ENCODE measurements at regions not wholly inside any gene's neighbourhood (a gene's known extent, or its start where the extent isn't known, plus 50 kb on each side); places are given as distances from the start of the nearest gene placed in this dataset.

DNA sequence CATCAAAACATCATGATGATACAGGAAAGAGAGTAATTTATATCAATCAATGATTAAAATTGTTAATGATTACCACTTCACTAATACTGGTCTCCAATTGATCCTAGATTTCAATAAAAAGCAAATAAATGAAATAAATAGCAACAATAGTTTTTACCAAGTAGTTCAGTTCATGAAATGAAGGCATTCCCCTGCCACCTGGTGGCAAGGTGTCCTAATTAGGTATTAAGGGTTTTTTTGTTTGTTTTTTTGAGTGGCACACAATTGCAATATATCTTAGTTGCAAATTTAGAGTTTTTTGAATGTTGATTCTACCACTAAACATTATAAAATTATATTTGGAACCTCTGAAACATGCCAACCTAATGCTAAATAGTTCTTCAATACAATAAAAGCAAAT lies 157.4 kb upstream of the PDE5A start:
- DNase-seq (no peak), ATAC-seq (ENCODE audit: low read depth) (no peak)
- no peak overlapping the region for H3K4me3 Mint-ChIP-seq
- peaks cover 2% of the 10 kb centered on the region for H3K27me3 Mint-ChIP-seq
- no peak overlapping the region for H3K27ac Mint-ChIP-seq
- no peaks in the 10 kb centered on the region for H3K36me3 Mint-ChIP-seq
- POLR2A ChIA-PET, result no interaction called here
- no peaks in the 10 kb centered on the region for H3K9me3 Mint-ChIP-seq
- no peaks in the 10 kb centered on the region for H3K4me1 Mint-ChIP-seq

GRCh38 chr4:119783189-119783983 lies 154.8 kb upstream of the PDE5A start:
- no peaks in the 10 kb centered on the region for H3K27me3 Mint-ChIP-seq
- no peaks in the 10 kb centered on the region for H3K9me3 Mint-ChIP-seq
- H3K36me3 Mint-ChIP-seq, result no peaks in the 10 kb centered on the region
- POLR2A ChIA-PET, result no interaction called here
- H3K4me3 Mint-ChIP-seq, result no peak overlapping the region
- no peak for DNase-seq
- no peak overlapping the region for H3K27ac Mint-ChIP-seq
- H3K4me1 Mint-ChIP-seq, result no peaks in the 10 kb centered on the region
- ATAC-seq (ENCODE audit: low read depth), result no peak

DNA sequence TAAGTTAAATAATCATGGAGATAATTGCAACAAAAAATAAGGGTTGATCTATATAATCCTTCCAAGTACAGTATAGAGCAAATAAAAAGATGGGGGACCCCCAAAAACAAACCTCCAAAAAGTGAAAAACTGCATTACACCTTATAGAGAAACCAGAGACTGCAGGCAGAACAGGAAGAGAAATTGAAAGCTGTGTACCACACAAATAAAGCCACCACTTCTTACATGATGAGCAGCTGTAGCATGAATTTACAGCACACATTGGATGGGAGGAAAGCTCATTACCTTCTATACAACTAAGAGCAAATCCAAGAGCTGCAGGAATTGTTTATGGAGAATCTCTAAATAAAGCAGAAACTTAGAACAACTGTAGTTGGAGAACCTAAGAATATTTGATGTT lies 152.4 kb upstream of the PDE5A start:
- Mint-ChIP-seq H3K9me3 (no peaks in the 10 kb centered on the region), H3K36me3 (no peaks in the 10 kb centered on the region), H3K4me1 (no peaks in the 10 kb centered on the region), H3K27me3 (no peaks in the 10 kb centered on the region), H3K4me3 (no peak overlapping the region), H3K27ac (no peak overlapping the region)
- POLR2A ChIA-PET, result no interaction called here
- DNase-seq (no peak), ATAC-seq (ENCODE audit: low read depth) (no peak)

- DNase-seq (no peak), ATAC-seq (ENCODE audit: low read depth) (no peak)
- Mint-ChIP-seq H3K27ac (no peak overlapping the region), H3K27me3 (no peaks in the 10 kb centered on the region), H3K9me3 (no peaks in the 10 kb centered on the region), H3K4me3 (no peak overlapping the region), H3K36me3 (no peaks in the 10 kb centered on the region), H3K4me1 (no peaks in the 10 kb centered on the region)
- POLR2A ChIA-PET, result no interaction called here
Measured at GRCh38 chr4:119774840-119775239, 146.2 kb upstream of the PDE5A start.

GRCh38 chr4:119765951-119766350 lies 137.3 kb upstream of the PDE5A start:
- DNase-seq, result no peak
- Mint-ChIP-seq H3K4me1 (no peaks in the 10 kb centered on the region), H3K36me3 (no peaks in the 10 kb centered on the region), H3K9me3 (no peaks in the 10 kb centered on the region), H3K27ac (no peak overlapping the region), H3K27me3 (no peaks in the 10 kb centered on the region), H3K4me3 (no peak overlapping the region)
- POLR2A ChIA-PET, result no interaction called here
- ATAC-seq (ENCODE audit: low read depth), result no peak

GRCh38 chr4:119765469-119765868 lies 136.9 kb upstream of the PDE5A start:
- Mint-ChIP-seq H3K9me3 (no peaks in the 10 kb centered on the region), H3K27ac (no peak overlapping the region), H3K27me3 (no peaks in the 10 kb centered on the region), H3K4me3 (no peak overlapping the region), H3K36me3 (no peaks in the 10 kb centered on the region), H3K4me1 (no peaks in the 10 kb centered on the region)
- DNase-seq (no peak), ATAC-seq (ENCODE audit: low read depth) (no peak)
- POLR2A ChIA-PET, result no interaction called here

DNA sequence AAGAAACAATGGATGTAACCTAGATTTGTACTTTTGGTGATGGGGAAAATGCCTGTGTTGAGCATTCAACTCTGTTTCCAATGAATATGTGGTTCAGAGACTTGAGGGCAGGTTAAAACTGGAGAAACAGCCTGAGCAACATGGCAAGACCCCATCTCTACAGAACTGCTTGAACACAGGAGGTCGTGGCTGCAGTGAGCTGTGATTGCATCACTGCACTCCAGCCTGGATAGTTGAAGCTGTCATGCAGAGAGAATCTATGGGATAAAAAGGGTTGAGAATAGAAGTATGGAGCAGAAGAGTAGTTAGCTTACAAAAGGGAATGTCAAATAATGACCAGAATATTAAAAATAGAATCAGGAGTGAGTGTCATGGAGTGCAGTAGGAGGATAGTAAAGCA lies 134.8 kb upstream of the PDE5A start:
- Mint-ChIP-seq H3K4me3 (no peak overlapping the region), H3K27ac (no peak overlapping the region), H3K9me3 (no peaks in the 10 kb centered on the region), H3K27me3 (peaks cover 5% of the 10 kb centered on the region), H3K36me3 (no peaks in the 10 kb centered on the region), H3K4me1 (no peaks in the 10 kb centered on the region)
- DNase-seq, result no peak
- POLR2A ChIA-PET, result no interaction called here
- no peak for ATAC-seq (ENCODE audit: low read depth)

DNA sequence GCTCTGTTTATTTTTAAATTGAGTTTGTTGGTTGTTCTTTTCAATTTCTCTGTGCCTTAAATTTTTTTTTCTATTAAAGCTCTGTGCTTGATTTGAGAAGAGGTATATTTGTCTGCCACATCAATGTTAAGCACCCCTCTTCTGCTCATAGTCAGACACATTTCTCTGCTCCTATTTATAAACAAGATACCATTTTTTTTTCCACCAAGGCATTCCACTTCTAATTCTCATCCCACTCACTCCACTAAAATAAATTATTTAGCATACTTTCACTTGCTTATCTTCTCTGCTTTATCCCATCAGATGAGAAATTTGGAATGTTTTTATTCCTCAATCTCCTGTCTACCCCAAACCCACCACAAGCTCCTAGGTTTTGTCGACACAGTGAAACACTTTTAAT lies 127.0 kb upstream of the PDE5A start:
- no peak for DNase-seq
- H3K9me3 Mint-ChIP-seq, result no peaks in the 10 kb centered on the region
- no peaks in the 10 kb centered on the region for H3K4me1 Mint-ChIP-seq
- POLR2A ChIA-PET, result no interaction called here
- H3K27me3 Mint-ChIP-seq, result peaks cover 7% of the 10 kb centered on the region
- H3K36me3 Mint-ChIP-seq, result no peaks in the 10 kb centered on the region
- no peak overlapping the region for H3K27ac Mint-ChIP-seq
- no peak overlapping the region for H3K4me3 Mint-ChIP-seq
- no peak for ATAC-seq (ENCODE audit: low read depth)

GRCh38 chr4:119752936-119753335 lies 124.3 kb upstream of the PDE5A start:
- POLR2A ChIA-PET, result no interaction called here
- Mint-ChIP-seq H3K27me3 (peaks cover 5% of the 10 kb centered on the region), H3K4me3 (no peak overlapping the region), H3K36me3 (no peaks in the 10 kb centered on the region), H3K4me1 (no peaks in the 10 kb centered on the region), H3K27ac (no peak overlapping the region), H3K9me3 (no peaks in the 10 kb centered on the region)
- ATAC-seq (ENCODE audit: low read depth) (no peak), DNase-seq (no peak)

- peaks cover 5% of the 10 kb centered on the region for H3K27me3 Mint-ChIP-seq
- H3K4me1 Mint-ChIP-seq, result no peaks in the 10 kb centered on the region
- no peak overlapping the region for H3K27ac Mint-ChIP-seq
- H3K9me3 Mint-ChIP-seq, result no peaks in the 10 kb centered on the region
- no peak for ATAC-seq (ENCODE audit: low read depth)
- H3K4me3 Mint-ChIP-seq, result no peak overlapping the region
- POLR2A ChIA-PET, result no interaction called here
- H3K36me3 Mint-ChIP-seq, result no peaks in the 10 kb centered on the region
- no peak for DNase-seq
Measured at GRCh38 chr4:119750771-119751170, 122.2 kb upstream of the PDE5A start.

DNA sequence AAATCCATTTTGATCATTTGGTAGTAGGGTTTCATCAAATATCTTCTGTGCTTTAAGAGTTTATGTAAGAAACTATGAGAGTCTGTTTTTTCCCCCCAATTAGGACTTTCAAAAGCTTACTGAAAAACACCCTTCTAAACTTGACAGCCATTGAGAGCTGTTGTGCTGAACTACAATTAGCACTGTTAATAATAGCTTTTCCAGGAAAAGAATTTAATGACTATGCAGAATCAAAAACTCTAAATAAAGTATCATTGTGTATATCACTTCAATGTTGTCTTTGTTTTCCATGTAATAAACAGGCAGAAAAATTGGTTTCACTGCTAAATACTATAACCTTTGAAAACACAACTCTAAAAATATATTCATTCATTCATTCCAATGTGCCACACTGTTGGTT lies 121.4 kb upstream of the PDE5A start:
- Mint-ChIP-seq H3K4me3 (no peak overlapping the region), H3K27me3 (peaks cover 5% of the 10 kb centered on the region), H3K27ac (no peak overlapping the region), H3K9me3 (no peaks in the 10 kb centered on the region), H3K4me1 (no peaks in the 10 kb centered on the region), H3K36me3 (no peaks in the 10 kb centered on the region)
- POLR2A ChIA-PET, result no interaction called here
- ATAC-seq (ENCODE audit: low read depth) (no peak), DNase-seq (no peak)

GRCh38 chr4:119748853-119749252 lies 120.2 kb upstream of the PDE5A start:
- Mint-ChIP-seq H3K27me3 (peaks cover 5% of the 10 kb centered on the region), H3K4me1 (no peaks in the 10 kb centered on the region), H3K4me3 (no peak overlapping the region), H3K9me3 (no peaks in the 10 kb centered on the region), H3K27ac (no peak overlapping the region), H3K36me3 (no peaks in the 10 kb centered on the region)
- ATAC-seq (ENCODE audit: low read depth) (no peak), DNase-seq (no peak)
- POLR2A ChIA-PET, result no interaction called here

GRCh38 chr4:119746951-119747350 lies 118.3 kb upstream of the PDE5A start:
- H3K27me3 Mint-ChIP-seq, result peaks cover 7% of the 10 kb centered on the region
- no peak overlapping the region for H3K27ac Mint-ChIP-seq
- no peak for ATAC-seq (ENCODE audit: low read depth)
- POLR2A ChIA-PET, result no interaction called here
- no peak for DNase-seq
- H3K9me3 Mint-ChIP-seq, result no peaks in the 10 kb centered on the region
- no peak overlapping the region for H3K4me3 Mint-ChIP-seq
- no peaks in the 10 kb centered on the region for H3K36me3 Mint-ChIP-seq
- no peaks in the 10 kb centered on the region for H3K4me1 Mint-ChIP-seq

DNA sequence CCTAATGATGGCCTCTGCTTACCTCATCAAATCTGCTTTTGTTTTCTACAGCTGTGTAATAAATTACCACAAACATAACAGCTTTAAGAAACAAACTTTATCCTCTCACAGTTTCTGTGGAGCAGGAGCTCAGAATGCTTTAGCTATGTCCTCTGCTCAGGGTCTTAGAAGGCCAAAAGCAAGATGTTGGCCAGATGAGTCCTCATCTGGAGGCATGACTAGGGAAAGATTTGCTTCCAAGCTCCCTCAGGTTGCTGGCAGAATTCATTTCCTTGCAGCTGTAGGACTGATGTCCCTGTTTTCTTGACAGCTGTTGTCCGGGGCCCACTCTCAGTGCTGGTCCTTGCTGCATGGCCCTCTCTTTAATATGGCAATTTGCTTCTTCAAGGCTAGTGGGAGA lies 116.7 kb upstream of the PDE5A start:
- Mint-ChIP-seq H3K9me3 (no peaks in the 10 kb centered on the region), H3K4me3 (no peak overlapping the region), H3K27ac (no peak overlapping the region), H3K27me3 (peaks cover 7% of the 10 kb centered on the region), H3K4me1 (no peaks in the 10 kb centered on the region), H3K36me3 (no peaks in the 10 kb centered on the region)
- ATAC-seq (ENCODE audit: low read depth) (no peak), DNase-seq (no peak)
- POLR2A ChIA-PET, result no interaction called here

DNA sequence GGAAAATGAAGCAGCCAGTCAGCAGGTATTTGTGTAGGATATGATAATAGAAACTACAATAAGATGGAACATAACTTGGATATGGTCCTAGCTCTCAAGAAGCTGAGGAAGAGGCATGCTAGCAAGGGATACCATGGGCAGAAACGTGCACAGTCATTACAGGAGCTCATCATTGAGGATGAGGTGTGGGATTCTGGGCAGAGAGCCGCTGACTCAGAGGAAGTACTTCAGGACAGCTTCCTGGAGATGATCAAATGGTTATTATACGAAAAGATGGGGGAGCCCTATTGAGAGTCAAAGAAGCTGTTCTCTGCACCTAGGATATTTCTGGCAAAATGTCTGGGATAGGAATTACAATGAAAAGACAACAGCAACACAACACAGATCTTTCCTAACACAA lies 116.0 kb upstream of the PDE5A start:
- ATAC-seq (ENCODE audit: low read depth) (no peak), DNase-seq (no peak)
- no peaks in the 10 kb centered on the region for H3K4me1 Mint-ChIP-seq
- H3K4me3 Mint-ChIP-seq, result no peak overlapping the region
- no peaks in the 10 kb centered on the region for H3K9me3 Mint-ChIP-seq
- H3K27ac Mint-ChIP-seq, result no peak overlapping the region
- H3K36me3 Mint-ChIP-seq, result no peaks in the 10 kb centered on the region
- H3K27me3 Mint-ChIP-seq, result peaks cover 7% of the 10 kb centered on the region
- POLR2A ChIA-PET, result no interaction called here

Data from activated naive CD8-positive, alpha-beta T cell treated with anti-CD3 and anti-CD28 coated beads, Interleukin-2, amount 10 ng/mL, durations not matched to agents 7 days and 5 days (primary cell).